H7 (cell line): ENCODE measurements at regions not wholly inside any gene's neighbourhood (a gene's known extent, or its start where the extent isn't known, plus 50 kb on each side); places are given as distances from the start of the nearest gene placed in this dataset.

Experiments
- DNase-seq: peaks from one replicate; pipeline ENCODE4 v3.0.0; 2012
- H3K27me3 ChIP-seq: 2 replicates; pipeline ENCODE4 v1.6.0; 2011; ENCODE audit warnings: mild to moderate bottlenecking, low read length; ENCODE audit not compliant: control insufficient read depth, insufficient read depth
- H3K36me3 ChIP-seq: replicated peaks from 2 replicates; pipeline ENCODE4 v1.5.1; 2011; ENCODE audit warnings: low read length; ENCODE audit not compliant: control insufficient read depth, insufficient read depth
- H3K4me3 ChIP-seq: 2 replicates; pipeline ENCODE4 v1.5.1; 2011; ENCODE audit warnings: low read depth, mild to moderate bottlenecking, control low read depth, low read length, moderate library complexity; ENCODE audit not compliant: insufficient read depth

- H3K4me3 ChIP-seq, result no peak overlapping the region
- H3K36me3 ChIP-seq, result no peaks in the 10 kb centered on the region
- no peak for DNase-seq
- H3K27me3 ChIP-seq, result no peaks in the 10 kb centered on the region
Observed at GRCh38 chr3:110736332-110736731, 335.3 kb upstream of the NECTIN3 start.

- no peak for DNase-seq
- no peaks in the 10 kb centered on the region for H3K27me3 ChIP-seq
Observed at GRCh38 chr3:110738531-110738930, 333.1 kb upstream of the NECTIN3 start.

DNA sequence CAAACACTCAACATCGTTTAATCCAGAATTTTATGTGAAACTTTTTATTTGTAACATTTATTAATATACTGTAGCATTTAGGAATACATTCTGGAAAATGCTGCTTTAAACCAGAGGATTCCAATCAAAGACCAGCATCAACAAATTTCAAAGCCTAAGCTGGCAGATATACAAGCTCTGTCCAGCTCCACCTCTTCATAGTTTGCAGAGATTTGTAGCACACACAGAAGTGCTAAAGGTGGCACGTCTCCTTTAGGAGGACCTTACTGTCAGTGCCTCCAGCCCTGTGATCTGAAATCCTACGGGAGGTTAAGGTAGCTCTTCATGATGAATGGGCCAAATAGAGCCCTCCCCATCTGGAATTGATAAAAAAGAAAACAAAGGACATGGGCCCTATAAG, 329.7 kb upstream of the NECTIN3 start:
- no peak for DNase-seq
- Histone ChIP-seq H3K36me3 (no peaks in the 10 kb centered on the region), H3K27me3 (no peaks in the 10 kb centered on the region), H3K4me3 (no peak overlapping the region)

More at GRCh38 chr3:110738531-110738930, 333.1 kb upstream of the NECTIN3 start:
- Histone ChIP-seq H3K4me3 (no peak overlapping the region), H3K36me3 (no peaks in the 10 kb centered on the region)

GRCh38 chr3:110743202-110743601, 328.4 kb upstream of the NECTIN3 start:
- Histone ChIP-seq H3K36me3 (no peaks in the 10 kb centered on the region), H3K27me3 (no peaks in the 10 kb centered on the region), H3K4me3 (no peak overlapping the region)
- DNase-seq, result no peak

GRCh38 chr3:110743984-110744383, 327.6 kb upstream of the NECTIN3 start:
- no peaks in the 10 kb centered on the region for H3K27me3 ChIP-seq
- H3K4me3 ChIP-seq, result no peak overlapping the region
- no peak for DNase-seq
- no peaks in the 10 kb centered on the region for H3K36me3 ChIP-seq

DNA sequence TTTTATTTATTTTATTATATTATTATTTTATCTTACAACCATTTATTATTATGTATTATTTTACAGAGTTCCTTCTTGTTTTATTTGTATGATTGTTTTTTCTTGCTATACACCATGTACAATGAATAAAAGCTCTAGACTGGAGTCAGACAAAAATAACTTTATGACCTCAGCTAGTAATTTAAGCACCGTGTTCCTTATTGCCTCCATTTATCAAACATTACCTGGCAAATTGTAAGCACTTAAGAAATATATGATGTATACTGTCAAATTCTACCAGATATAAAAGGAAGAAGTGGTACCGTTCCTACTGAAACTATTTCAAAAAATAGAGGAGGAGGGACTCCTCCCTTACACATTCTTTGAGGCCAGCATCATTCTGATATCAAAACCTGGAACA, 326.9 kb upstream of the NECTIN3 start:
- H3K4me3 ChIP-seq, result no peak overlapping the region
- DNase-seq, result no peak
- H3K27me3 ChIP-seq, result no peaks in the 10 kb centered on the region
- H3K36me3 ChIP-seq, result no peaks in the 10 kb centered on the region

GRCh38 chr3:110749006-110749405, 322.6 kb upstream of the NECTIN3 start:
- no peak for DNase-seq
- Histone ChIP-seq H3K4me3 (no peak overlapping the region), H3K36me3 (no peaks in the 10 kb centered on the region), H3K27me3 (no peaks in the 10 kb centered on the region)

DNA sequence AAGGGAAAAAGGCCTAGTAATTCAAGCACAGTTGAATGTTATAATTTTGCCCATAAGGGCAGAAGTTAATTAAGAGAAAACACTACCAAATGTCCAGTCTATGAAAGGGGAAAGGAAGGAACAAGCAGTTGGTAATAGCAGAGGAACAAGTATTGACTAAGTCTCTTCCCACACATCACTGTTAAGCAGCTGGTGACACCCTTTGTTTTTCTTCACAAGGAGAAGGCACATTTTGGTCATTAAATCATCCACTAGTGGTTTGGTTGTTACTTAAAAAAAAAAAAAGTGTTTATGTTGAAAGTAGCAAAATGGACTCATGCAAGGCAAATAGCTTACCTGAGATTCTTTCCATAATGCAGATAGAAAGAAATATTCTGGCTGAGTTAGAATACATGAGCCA, 321.4 kb upstream of the NECTIN3 start:
- no peak for DNase-seq
- Histone ChIP-seq H3K27me3 (no peaks in the 10 kb centered on the region), H3K4me3 (no peak overlapping the region), H3K36me3 (no peaks in the 10 kb centered on the region)

- Histone ChIP-seq H3K27me3 (no peaks in the 10 kb centered on the region), H3K36me3 (no peaks in the 10 kb centered on the region), H3K4me3 (no peak overlapping the region)
- DNase-seq, result no peak
Observed at GRCh38 chr3:110752307-110752706, 319.3 kb upstream of the NECTIN3 start.

GRCh38 chr3:110753516-110753915, 318.1 kb upstream of the NECTIN3 start:
- H3K27me3 ChIP-seq, result no peaks in the 10 kb centered on the region
- H3K4me3 ChIP-seq, result no peak overlapping the region
- no peak for DNase-seq
- no peaks in the 10 kb centered on the region for H3K36me3 ChIP-seq

DNA sequence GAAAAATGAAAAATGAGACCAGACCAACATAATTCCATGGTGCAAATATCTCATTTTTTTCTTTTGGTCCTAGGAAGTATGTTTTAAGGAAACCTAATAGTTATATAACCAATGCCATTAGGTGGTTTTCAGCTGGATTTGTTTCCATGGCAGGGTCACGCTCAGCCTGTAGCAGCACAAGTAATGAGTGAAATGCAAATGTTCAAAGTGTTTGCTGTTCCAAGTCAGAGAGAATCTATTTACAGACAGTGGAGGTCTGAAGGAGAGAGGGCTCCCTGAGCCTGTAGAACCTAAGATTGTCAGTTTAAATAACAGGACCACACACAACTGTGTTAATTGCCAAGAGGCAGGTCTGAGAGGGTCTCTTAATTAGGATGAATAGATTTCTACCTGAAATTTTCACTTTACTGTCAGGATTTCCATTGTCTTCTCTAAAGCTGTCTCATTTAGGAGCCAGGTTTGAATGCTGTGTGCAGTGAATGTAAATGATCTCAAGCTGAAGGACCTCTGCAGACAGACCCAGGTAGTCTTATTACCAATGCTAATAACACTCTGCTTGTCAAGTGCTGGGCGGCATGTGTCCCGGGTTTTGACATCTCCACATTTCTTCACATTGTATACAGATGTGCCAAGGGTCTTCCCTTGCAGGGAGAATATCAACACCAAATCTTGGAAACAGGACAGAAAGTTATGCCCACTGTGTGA, 317.3 kb upstream of the NECTIN3 start:
- Histone ChIP-seq H3K4me3 (no peak overlapping the region), H3K36me3 (no peaks in the 10 kb centered on the region), H3K27me3 (no peaks in the 10 kb centered on the region)
- DNase-seq, result no peak

- Histone ChIP-seq H3K27me3 (no peaks in the 10 kb centered on the region), H3K4me3 (no peak overlapping the region), H3K36me3 (no peaks in the 10 kb centered on the region)
- DNase-seq, result no peak
Observed at GRCh38 chr3:110755345-110755744, 316.3 kb upstream of the NECTIN3 start.

GRCh38 chr3:110756705-110757104, 314.9 kb upstream of the NECTIN3 start:
- no peak for DNase-seq
- no peaks in the 10 kb centered on the region for H3K36me3 ChIP-seq

GRCh38 chr3:110758208-110758607, 313.4 kb upstream of the NECTIN3 start:
- no peaks in the 10 kb centered on the region for H3K27me3 ChIP-seq
- H3K4me3 ChIP-seq, result no peak overlapping the region
- no peak for DNase-seq
- no peaks in the 10 kb centered on the region for H3K36me3 ChIP-seq

More at GRCh38 chr3:110756705-110757104, 314.9 kb upstream of the NECTIN3 start:
- no peak overlapping the region for H3K4me3 ChIP-seq
- H3K27me3 ChIP-seq, result no peaks in the 10 kb centered on the region

DNA sequence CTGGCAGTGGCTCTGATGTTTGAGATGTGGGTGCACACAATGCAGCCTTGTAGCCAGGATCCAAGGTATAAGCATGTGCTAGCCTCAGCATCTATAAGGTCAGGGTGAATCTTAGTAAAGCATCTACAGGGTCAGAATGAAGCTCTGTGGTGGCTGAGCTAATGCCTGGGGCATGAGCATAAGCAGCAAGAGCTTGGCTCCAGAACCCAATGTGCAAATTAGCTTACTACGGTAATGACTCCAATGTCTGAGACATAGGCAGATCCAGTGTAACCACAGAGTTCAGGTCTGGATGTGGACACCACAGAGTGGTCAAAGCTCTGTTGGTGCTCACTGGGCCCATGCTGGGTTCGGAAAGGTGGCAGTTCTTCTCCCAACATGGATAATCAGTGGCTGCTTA, 304.5 kb upstream of the NECTIN3 start:
- no peak for DNase-seq
- H3K4me3 ChIP-seq, result no peak overlapping the region
- H3K27me3 ChIP-seq, result no peaks in the 10 kb centered on the region; the same call in 1 of the 2 replicates
- no peaks in the 10 kb centered on the region for H3K36me3 ChIP-seq

DNA sequence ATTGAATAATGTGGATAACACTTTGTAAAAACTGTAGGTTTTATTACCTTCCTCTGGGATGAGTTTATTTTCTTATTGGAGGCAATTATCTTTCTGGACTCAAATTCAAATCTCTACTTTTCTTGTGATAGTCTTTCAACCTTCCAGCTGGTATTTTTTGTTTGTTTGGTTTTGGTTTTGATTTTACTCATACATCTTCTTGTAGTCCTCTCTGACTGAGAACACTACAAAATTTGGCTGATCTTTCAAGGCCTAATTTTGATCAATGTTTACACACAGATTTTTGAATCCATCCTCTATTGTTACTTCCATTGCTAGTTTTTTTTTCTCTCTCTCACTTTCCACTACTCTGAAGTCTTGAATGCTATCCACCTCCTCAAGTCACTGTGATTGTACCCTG, 303.8 kb upstream of the NECTIN3 start:
- no peaks in the 10 kb centered on the region; the same call in 1 of the 2 replicates for H3K27me3 ChIP-seq
- H3K4me3 ChIP-seq, result no peak overlapping the region
- H3K36me3 ChIP-seq, result no peaks in the 10 kb centered on the region
- DNase-seq, result no peak
